Spleen (tissue), 7 donors: ENCODE measurements at regions not wholly inside any gene's neighbourhood (a gene's known extent, or its start where the extent isn't known, plus 50 kb on each side); places are given as distances from the start of the nearest gene placed in this dataset.
"Not testable (repeated sequence)": the region's sequence is repeated elsewhere in the genome, so short reads cannot be mapped to it uniquely, and the experiment has no call there.

Experiments used
- POLR2AphosphoS5 ChIP-seq, 3 donors: sonication (generic); formaldehyde crosslinking; IDR thresholded peaks; one replicate each; pipeline ENCODE4 v1.5.1; 2017; ENCODE audit warnings: antibody characterized with exemption in 3 of 3
- TF ChIP-seq, protein P1 (sequence below), 11 experiments: fragments of 200-600 bp in 7 of 11; fragments of 450-650 bp in 4 of 11; sonication (generic) in 4 of 11; IDR thresholded peaks in 8 of 11; conservative IDR thresholded peaks in 3 of 11; 1 replicate in 7 of 11; 2 replicates in 4 of 11; pipeline versions ENCODE4 v1.4.0 to v1.8.0; 2016 to 2021; ENCODE audit warnings: antibody characterized with exemption in 11 of 11, inconsistent platforms in 4 of 11, mild to moderate bottlenecking in 1 of 11
- donor health status: DM: no; HTN: no; CAD: no; lungs with moderate emphysema.
- donor health status: DM: no; HTN: no; CAD: no.
- donor health status: DM: no; HTN: no; CAD: no.

DNA sequence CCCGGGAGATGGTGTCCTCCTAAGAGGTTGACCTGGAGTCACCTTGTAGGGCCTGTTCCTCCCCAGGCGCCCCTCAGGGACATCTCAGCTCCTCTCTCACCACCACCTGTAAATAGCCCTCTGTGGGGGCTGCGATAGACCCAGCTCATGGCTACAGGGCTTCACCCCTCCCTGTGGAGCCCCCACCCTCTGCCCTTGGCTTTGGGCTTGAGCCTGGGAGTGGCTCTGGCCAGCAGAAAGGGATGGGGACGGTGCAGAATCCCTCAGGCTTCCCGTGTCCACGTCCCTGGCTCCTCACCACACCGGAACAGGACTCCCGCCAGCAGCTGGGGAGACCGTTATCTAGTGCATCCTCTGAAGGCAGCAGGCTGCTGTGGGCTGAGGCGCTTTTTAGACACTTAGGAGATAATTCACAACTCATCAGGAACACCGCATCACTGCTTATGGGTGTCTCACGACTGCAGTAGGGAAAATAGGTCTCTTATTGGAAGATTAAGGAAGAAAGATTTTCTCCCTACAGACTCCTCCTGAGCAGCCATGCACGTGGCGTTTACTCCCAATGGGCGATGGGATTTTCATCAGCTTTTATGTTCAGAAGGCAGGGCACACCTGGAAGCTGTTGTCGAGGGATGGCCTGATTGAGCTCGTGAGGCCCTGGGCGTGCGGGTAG is 253.1 kb downstream of the ADGRD1 start:
- TF ChIP-seq, protein P1, sequence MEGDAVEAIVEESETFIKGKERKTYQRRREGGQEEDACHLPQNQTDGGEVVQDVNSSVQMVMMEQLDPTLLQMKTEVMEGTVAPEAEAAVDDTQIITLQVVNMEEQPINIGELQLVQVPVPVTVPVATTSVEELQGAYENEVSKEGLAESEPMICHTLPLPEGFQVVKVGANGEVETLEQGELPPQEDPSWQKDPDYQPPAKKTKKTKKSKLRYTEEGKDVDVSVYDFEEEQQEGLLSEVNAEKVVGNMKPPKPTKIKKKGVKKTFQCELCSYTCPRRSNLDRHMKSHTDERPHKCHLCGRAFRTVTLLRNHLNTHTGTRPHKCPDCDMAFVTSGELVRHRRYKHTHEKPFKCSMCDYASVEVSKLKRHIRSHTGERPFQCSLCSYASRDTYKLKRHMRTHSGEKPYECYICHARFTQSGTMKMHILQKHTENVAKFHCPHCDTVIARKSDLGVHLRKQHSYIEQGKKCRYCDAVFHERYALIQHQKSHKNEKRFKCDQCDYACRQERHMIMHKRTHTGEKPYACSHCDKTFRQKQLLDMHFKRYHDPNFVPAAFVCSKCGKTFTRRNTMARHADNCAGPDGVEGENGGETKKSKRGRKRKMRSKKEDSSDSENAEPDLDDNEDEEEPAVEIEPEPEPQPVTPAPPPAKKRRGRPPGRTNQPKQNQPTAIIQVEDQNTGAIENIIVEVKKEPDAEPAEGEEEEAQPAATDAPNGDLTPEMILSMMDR (IDR thresholded peaks at IDR 0.05 in 8 of 11, conservative IDR thresholded peaks at IDR 0.05 in 3 of 11) = not testable (repeated sequence)
- not testable (repeated sequence) for TF ChIP-seq POLR2AphosphoS5 (IDR thresholded peaks at IDR 0.05)
